ENCODE measurements at regions not wholly inside any gene's neighbourhood (a gene's known extent, or its start where the extent isn't known, plus 50 kb on each side); places are given as distances from the start of the nearest gene placed in this dataset.

GRCh38 chr2:489084-489483 is 188.1 kb downstream of the TMEM18 start:
- no peak for DNase-seq

- no peak for DNase-seq
Measured at GRCh38 chr2:487186-488079, 189.8 kb downstream of the TMEM18 start.

GRCh38 chr2:486371-486770 is 190.8 kb downstream of the TMEM18 start:
- no peak for DNase-seq

GRCh38 chr2:481388-481787 is 193.5 kb upstream of the ALKAL2 start:
- DNase-seq: no peak

GRCh38 chr2:479490-480176 is 191.7 kb upstream of the ALKAL2 start:
- DNase-seq: no peak

GRCh38 chr2:479031-479430 is 191.1 kb upstream of the ALKAL2 start:
- DNase-seq: no peak

GRCh38 chr2:471560-471959 is 183.7 kb upstream of the ALKAL2 start:
- no peak for DNase-seq

GRCh38 chr2:469514-469913 is 181.6 kb upstream of the ALKAL2 start:
- no peak for DNase-seq

GRCh38 chr2:468648-469336 is 180.9 kb upstream of the ALKAL2 start:
- DNase-seq: no peak

- DNase-seq: no peak
Measured at GRCh38 chr2:467892-468647, 180.2 kb upstream of the ALKAL2 start.

- no peak for DNase-seq
Measured at GRCh38 chr2:467543-467891, 179.6 kb upstream of the ALKAL2 start.

GRCh38 chr2:467101-467500 is 179.2 kb upstream of the ALKAL2 start:
- no peak for DNase-seq

GRCh38 chr2:464562-465309 is 176.8 kb upstream of the ALKAL2 start:
- no peak for DNase-seq

GRCh38 chr2:460861-461260 is 173.0 kb upstream of the ALKAL2 start:
- no peak for DNase-seq

GRCh38 chr2:459931-460330 is 172.0 kb upstream of the ALKAL2 start:
- no peak for DNase-seq

GRCh38 chr2:458425-458815 is 170.5 kb upstream of the ALKAL2 start:
- DNase-seq: no peak

- no peak for DNase-seq
Measured at GRCh38 chr2:457792-458424, 170.0 kb upstream of the ALKAL2 start.

- no peak for DNase-seq
Measured at GRCh38 chr2:457262-457661, 169.4 kb upstream of the ALKAL2 start.

GRCh38 chr2:455913-456312 is 168.0 kb upstream of the ALKAL2 start:
- DNase-seq: no peak

- no peak for DNase-seq
Measured at GRCh38 chr2:455015-455705, 167.3 kb upstream of the ALKAL2 start.

All from anterior cingulate cortex (tissue), 58 donors.